ENCODE measurements at regions not wholly inside any gene's neighbourhood (a gene's known extent, or its start where the extent isn't known, plus 50 kb on each side); places are given as distances from the start of the nearest gene placed in this dataset.

DNA sequence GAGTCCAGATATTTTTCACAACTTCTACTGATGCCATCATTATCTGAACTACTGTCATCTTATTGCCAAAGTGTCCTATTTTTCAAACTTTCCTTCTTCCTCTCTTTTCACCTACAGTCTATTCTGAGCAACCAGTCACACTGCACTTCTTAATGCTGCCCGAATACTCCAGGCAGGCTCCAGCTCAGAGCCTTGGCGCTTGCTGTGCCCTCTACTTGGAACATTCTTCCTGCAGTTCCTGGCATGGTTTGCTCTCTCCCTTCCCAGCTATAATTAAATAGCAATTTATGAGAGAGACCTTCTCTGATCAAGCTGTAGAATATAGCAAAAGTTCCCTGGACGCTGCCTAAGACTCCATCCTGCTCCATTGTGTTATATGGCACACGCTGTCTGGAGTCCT is 831.6 kb downstream of the QKI start:
- TF ChIP-seq, protein P1, sequence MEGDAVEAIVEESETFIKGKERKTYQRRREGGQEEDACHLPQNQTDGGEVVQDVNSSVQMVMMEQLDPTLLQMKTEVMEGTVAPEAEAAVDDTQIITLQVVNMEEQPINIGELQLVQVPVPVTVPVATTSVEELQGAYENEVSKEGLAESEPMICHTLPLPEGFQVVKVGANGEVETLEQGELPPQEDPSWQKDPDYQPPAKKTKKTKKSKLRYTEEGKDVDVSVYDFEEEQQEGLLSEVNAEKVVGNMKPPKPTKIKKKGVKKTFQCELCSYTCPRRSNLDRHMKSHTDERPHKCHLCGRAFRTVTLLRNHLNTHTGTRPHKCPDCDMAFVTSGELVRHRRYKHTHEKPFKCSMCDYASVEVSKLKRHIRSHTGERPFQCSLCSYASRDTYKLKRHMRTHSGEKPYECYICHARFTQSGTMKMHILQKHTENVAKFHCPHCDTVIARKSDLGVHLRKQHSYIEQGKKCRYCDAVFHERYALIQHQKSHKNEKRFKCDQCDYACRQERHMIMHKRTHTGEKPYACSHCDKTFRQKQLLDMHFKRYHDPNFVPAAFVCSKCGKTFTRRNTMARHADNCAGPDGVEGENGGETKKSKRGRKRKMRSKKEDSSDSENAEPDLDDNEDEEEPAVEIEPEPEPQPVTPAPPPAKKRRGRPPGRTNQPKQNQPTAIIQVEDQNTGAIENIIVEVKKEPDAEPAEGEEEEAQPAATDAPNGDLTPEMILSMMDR (conservative IDR thresholded peaks at IDR 0.05; ENCODE audit: low read length), result no peak
- no peak for TF ChIP-seq EZH2phosphoT487 (IDR thresholded peaks at IDR 0.05; ENCODE audit: borderline replicate concordance)
